HCT116 (cell line): ENCODE measurements at regions not wholly inside any gene's neighbourhood (a gene's known extent, or its start where the extent isn't known, plus 50 kb on each side); places are given as distances from the start of the nearest gene placed in this dataset.

Experiments
- ATAC-seq: fragments of 200-7000 bp; cut with Tn5 transposase; 2 replicates; pipeline ENCODE4 v1.9.1; 2020; ENCODE audit warnings: mild to moderate bottlenecking, moderate library complexity
- BruUV-seq: library from RNA; stranded (reverse); fragments of 400-500 nt; replicated peaks from 2 replicates; lab custom pipeline; 2021; lab: Mats Ljungman, UMichigan
- CTCF ChIA-PET: fragments of 300-600 bp; sonication (Branson Sonifier 250); formaldehyde crosslinking; loops from one replicate; lab custom pipeline; 2021; ENCODE audit warnings: antibody characterized with exemption; lab: Charles Lee
- POLR2A ChIA-PET: fragments of 300-600, 350-600 bp; sonication (Branson Sonifier 250); formaldehyde crosslinking; loops from one replicate; lab custom pipeline; 2021; ENCODE audit warnings: antibody characterized with exemption; lab: Charles Lee
- RAD21 ChIA-PET, 2 experiments: fragments of 300-600 bp; sonication (Branson Sonifier 250); formaldehyde crosslinking; loops; one replicate each; lab custom pipeline; 2023; ENCODE audit warnings: low total read pairs in 2 of 2; ENCODE audit not compliant: uncharacterized antibody in 2 of 2, unreplicated experiment in 2 of 2, low non-redundant PET in 1 of 2; lab: Charles Lee
- DNase-seq: peaks from one replicate; pipeline ENCODE4 v3.0.0-alpha.2; 2010; ENCODE audit warnings: low read depth, low spot score
- H2AFZ ChIP-seq: fragments of 200-600 bp; shearing (Covaris generic), sonication (generic); 2 replicates; pipeline ENCODE4 v1.6.1; 2017; ENCODE audit warnings: low read depth, mixed run types, mixed read lengths, antibody characterized with exemption, low read length; ENCODE audit not compliant: poor library complexity, severe bottlenecking
- H3K27ac ChIP-seq: 2 replicates; pipeline ENCODE4 v1.5.1; 2012; ENCODE audit warnings: low read depth, low read length
- H3K27me3 ChIP-seq: fragments of 200-600 bp; sonication (generic); 2 replicates; pipeline ENCODE4 v1.6.1; 2016; ENCODE audit warnings: mixed run types, low read length, mixed read lengths; ENCODE audit not compliant: insufficient read depth
- H3K36me3 ChIP-seq, 2 experiments: fragments of 200-500 bp in 1 of 2; fragments of 200-600 bp in 1 of 2; sonication (Bioruptor generic) in 1 of 2; sonication (generic) in 1 of 2; 2 replicates each; pipeline versions ENCODE4 v1.5.1 to v1.6.1; 2014 to 2016; ENCODE audit warnings: low read length in 2 of 2, inconsistent platforms in 1 of 2, mixed read lengths in 1 of 2, mixed run types in 1 of 2; ENCODE audit not compliant: insufficient read depth in 2 of 2, control insufficient read depth in 1 of 2
- H3K4me1 ChIP-seq, 2 experiments: fragments of 200-600 bp in 1 of 2; sonication (generic) in 1 of 2; 2 replicates each; pipeline versions ENCODE4 v1.5.1 to v1.6.1; 2012 to 2017; ENCODE audit warnings: low read length in 2 of 2, inconsistent platforms in 1 of 2, mild to moderate bottlenecking in 1 of 2, mixed read lengths in 1 of 2, mixed run types in 1 of 2, moderate library complexity in 1 of 2; ENCODE audit not compliant: insufficient read depth in 2 of 2, control insufficient read depth in 1 of 2
- H3K4me2 ChIP-seq: fragments of 200-600 bp; sonication (generic); 2 replicates; pipeline ENCODE4 v1.6.1; 2017; ENCODE audit warnings: mixed run types, low read length, mixed read lengths
- H3K4me3 ChIP-seq, 2 experiments: fragments of 200-600 bp in 1 of 2; sonication (generic) in 1 of 2; replicated peaks in 1 of 2; 2 replicates each; pipeline ENCODE4 v1.5.1; 2011 to 2016; ENCODE audit warnings: low read length in 2 of 2, control low read depth in 1 of 2, low read depth in 1 of 2, mild to moderate bottlenecking in 1 of 2, mixed read lengths in 1 of 2, mixed run types in 1 of 2
- H3K79me2 ChIP-seq: fragments of 200-600 bp; sonication (generic); 2 replicates; pipeline ENCODE4 v1.6.1; 2017; ENCODE audit warnings: mild to moderate bottlenecking, mixed run types, low read length, moderate library complexity, mixed read lengths; ENCODE audit not compliant: insufficient read depth
- H3K9ac ChIP-seq: fragments of 200-600 bp; sonication (generic); 2 replicates; pipeline ENCODE4 v1.6.1; 2016; ENCODE audit warnings: low read length, mixed read lengths
- H3K9me2 ChIP-seq: fragments of 200-600 bp; sonication (generic), shearing (Covaris generic); 2 replicates; pipeline ENCODE4 v1.6.1; 2017; ENCODE audit warnings: mixed run types, mild to moderate bottlenecking, moderate library complexity; ENCODE audit not compliant: insufficient read depth
- H3K9me3 ChIP-seq, 2 experiments: fragments of 200-500 bp in 1 of 2; fragments of 200-600 bp in 1 of 2; sonication (Bioruptor generic) in 1 of 2; sonication (generic) in 1 of 2; 2 replicates each; pipeline ENCODE4 v1.6.1; 2014 to 2017; ENCODE audit warnings: low read length in 2 of 2, mixed read lengths in 2 of 2, inconsistent platforms in 1 of 2, low read depth in 1 of 2, mild to moderate bottlenecking in 1 of 2, mixed run types in 1 of 2, moderate library complexity in 1 of 2; ENCODE audit not compliant: control insufficient read depth in 1 of 2, insufficient read depth in 1 of 2
- H4K20me1 ChIP-seq: fragments of 200-600 bp; sonication (generic), shearing (Covaris generic); 2 replicates; pipeline ENCODE4 v1.6.1; 2017; ENCODE audit warnings: mixed run types, mild to moderate bottlenecking, moderate library complexity; ENCODE audit not compliant: insufficient read depth
- CTCF ChIP-seq, 3 experiments: fragments of 200-600 bp in 1 of 3; sonication (generic) in 1 of 3; IDR thresholded peaks in 2 of 3; conservative IDR thresholded peaks in 1 of 3; 2 replicates each; pipeline ENCODE4 v1.5.1; 2012 to 2017; ENCODE audit warnings: low read depth in 2 of 3, low read length in 2 of 3, antibody characterized with exemption in 1 of 3, borderline replicate concordance in 1 of 3, control low read depth in 1 of 3, mild to moderate bottlenecking in 1 of 3, mixed read lengths in 1 of 3, mixed run types in 1 of 3, moderate library complexity in 1 of 3; ENCODE audit not compliant: insufficient read depth in 1 of 3
- RAD21 ChIP-seq: IDR thresholded peaks from 2 replicates; pipeline ENCODE4 v1.6.1; 2012; ENCODE audit warnings: low read depth, mild to moderate bottlenecking
- REST ChIP-seq: IDR thresholded peaks from 2 replicates; pipeline ENCODE4 v1.6.1; 2012; ENCODE audit warnings: low read depth
- SP1 ChIP-seq: IDR thresholded peaks from 2 replicates; pipeline ENCODE4 v1.6.1; 2012; ENCODE audit warnings: low read depth
- ZNF274 ChIP-seq: fragments of 200-500 bp; sonication (Bioruptor generic); IDR thresholded peaks from 2 replicates; pipeline ENCODE4 v1.6.1; 2014; ENCODE audit warnings: mild to moderate bottlenecking, low read depth, low read length, inconsistent platforms
- intact Hi-C: fragments of 100-400 bp; cut with micrococcal nuclease; formaldehyde crosslinking; loops from 2 replicates; pipeline ENCODE4 v1.10.0; 2022

- BruUV-seq, result no TSS peak
- no peak for ATAC-seq
- Histone ChIP-seq H3K4me3 (no peak overlapping the region), H3K27ac (no peak overlapping the region), H3K4me1 (no peaks in the 10 kb centered on the region), H3K79me2 (no peaks in the 10 kb centered on the region)
- POLR2A ChIA-PET, result no interaction called here
- TF ChIP-seq RAD21 (no peak), ZNF274 (no peak), REST (no peak), CTCF (IDR thresholded peaks at IDR 0.05 in 2 of 3, conservative IDR thresholded peaks at IDR 0.05 in 1 of 3; ENCODE audit: borderline replicate concordance in 1 of 3, insufficient read depth in 1 of 3, low read depth in 2 of 3, low read length in 2 of 3) (no peak), SP1 (no peak)
- TF ChIP-seq, all 23 proteins: peak for 0
- H3K9me2 ChIP-seq, result no peaks in the 10 kb centered on the region
- RAD21 ChIA-PET, result no interaction called here
- no peaks in the 10 kb centered on the region for H3K9me3 ChIP-seq
- CTCF ChIA-PET, result no interaction called here
- no peak for DNase-seq
- no peak overlapping the region for H3K9ac ChIP-seq
- H3K27me3 ChIP-seq, result no peaks in the 10 kb centered on the region
- no peaks in the 10 kb centered on the region for H3K36me3 ChIP-seq
- intact Hi-C loops, result no loop called here
- H2AFZ ChIP-seq, result no peak overlapping the region
- no peaks in the 10 kb centered on the region for H4K20me1 ChIP-seq
- H3K4me2 ChIP-seq, result no peak overlapping the region
Measured at GRCh38 chr5:56606192-56606591, 209.2 kb upstream of the MAP3K1 start.
